Cerebellar cortex (tissue), 1 donor: ENCODE measurements at regions not wholly inside any gene's neighbourhood (a gene's known extent, or its start where the extent isn't known, plus 50 kb on each side); places are given as distances from the start of the nearest gene placed in this dataset.

Experiments used
- DNase-seq: peaks from one replicate; pipeline ENCODE4 v3.0.0-alpha.2; 2015; ENCODE audit warnings: low spot score

DNA sequence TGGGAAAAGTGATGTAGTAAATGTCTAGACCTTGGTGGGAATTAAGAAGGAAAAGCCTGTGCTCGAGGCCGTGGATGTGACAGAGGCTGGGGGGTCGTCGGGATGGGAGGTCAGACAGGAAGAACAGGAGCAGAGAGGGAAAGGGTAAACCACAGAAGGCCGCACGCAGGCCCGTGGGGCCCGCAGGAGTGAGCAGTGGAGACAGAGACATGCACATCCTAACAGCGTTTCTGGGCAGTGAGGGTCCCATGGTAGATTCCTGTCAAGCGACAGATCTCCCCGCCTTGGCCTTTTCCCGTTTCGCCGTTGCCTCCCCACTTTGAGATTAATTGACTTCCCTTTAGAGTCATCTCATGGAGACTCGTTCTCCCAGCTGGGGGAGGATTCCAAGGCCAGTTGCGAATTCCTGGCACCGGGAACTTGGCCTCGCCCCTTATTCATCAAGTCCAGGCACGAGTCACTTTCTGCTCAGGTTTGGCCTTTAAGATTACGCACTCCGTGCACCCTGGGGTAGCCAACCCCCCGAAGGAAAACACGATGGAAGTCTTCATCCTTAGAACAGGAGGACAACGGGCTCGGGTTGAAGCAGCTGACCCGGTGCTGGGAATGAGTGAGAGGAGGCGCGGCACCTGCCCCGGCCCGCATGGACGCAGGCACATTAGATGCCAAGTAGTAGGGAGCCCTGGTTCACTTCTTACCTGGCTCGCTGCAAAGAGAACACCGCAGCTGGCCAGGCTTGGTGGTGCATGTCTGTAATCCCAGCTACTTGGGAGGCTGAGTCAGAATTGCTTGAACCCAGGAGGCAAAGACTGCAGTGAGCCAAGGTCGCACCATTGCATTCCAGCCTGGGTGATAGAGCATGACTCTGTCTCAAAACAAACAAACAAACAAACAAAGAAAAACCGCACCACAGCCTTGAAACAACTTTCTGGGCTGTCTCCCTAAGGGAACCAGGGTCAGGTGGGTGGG, 315.2 kb upstream of the SHH start:
- no peak for DNase-seq

DNA sequence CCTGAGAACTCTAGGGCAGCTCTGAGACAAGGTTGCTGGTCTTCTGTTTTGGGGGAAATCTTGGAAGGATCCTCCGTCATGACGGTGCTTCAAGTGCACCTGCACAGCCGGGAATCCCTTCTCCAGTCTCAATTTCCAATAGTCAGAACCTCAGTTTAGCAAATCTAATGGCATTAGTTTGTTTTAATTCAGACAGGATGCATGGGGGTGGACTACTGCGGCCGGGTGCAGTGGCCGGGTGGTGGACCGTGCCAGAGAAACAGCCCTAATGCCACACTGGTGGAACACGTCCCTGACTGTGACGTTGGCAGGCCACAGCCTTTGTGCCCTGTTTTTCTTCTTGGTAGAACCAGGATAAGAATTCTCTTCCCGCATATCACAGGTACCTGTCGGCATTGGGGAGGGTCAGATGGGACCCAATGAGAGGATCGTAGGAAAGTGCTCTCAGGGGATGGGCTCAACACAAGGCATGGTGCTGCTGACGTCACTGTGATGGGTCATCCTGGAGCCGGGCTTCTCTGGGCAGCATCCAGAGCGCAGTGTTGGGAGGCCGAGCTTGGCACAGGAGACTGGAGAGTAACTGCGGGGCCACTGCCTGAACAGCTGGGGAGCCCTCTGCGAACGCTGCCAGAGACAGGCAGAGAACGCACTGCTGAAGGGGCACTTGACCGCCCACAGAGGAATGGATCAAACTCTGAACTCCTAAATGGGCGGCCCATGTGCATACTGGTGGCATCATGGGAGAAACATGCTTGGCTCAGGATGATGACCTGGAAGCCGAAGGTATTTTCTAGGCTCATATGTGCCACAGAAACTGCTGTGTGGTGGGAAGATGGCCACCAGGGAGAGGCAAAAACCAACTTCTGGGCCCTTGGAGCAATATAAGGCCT, 313.8 kb upstream of the SHH start:
- no peak for DNase-seq

DNA sequence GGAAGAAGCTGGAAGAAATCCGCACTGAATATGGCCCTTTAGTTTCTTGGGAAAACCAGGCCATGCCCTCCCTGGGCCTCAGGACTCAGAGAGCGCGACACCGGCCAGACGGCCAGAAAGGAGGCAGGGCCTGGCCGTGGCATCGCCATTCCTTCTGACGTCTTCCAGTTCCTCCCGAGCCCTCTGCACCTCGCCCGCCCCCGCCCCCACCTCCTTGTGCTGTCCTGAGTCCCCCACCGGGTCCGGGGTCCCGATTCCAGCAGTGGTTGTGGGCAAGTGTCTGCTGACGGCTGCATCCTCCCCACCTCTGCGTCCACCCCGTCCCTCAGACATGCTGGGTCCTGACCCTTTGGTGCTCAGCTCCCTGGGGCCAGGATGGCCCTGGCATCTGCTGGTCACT, 312.1 kb upstream of the SHH start:
- DNase-seq, result no peak

DNA sequence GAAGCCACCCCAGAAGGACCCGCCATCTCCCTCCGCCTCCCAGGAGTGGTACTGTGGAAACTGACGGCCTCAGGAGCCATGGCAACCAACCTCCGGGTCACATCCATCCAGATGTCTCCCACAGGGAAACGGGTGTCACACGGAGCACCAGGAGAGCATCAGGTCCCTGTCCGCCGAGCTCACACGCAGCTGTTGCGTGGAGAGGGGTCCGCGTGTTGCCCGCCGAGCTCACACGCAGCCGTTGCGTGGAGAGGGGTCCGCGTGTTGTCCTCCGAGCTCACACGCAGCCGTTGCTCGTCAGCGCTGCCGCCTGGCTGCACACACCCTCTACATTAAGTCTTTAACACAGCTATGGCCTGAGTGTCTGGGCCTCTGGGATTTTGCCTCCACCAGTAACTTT, 311.1 kb upstream of the SHH start:
- DNase-seq, result no peak

DNA sequence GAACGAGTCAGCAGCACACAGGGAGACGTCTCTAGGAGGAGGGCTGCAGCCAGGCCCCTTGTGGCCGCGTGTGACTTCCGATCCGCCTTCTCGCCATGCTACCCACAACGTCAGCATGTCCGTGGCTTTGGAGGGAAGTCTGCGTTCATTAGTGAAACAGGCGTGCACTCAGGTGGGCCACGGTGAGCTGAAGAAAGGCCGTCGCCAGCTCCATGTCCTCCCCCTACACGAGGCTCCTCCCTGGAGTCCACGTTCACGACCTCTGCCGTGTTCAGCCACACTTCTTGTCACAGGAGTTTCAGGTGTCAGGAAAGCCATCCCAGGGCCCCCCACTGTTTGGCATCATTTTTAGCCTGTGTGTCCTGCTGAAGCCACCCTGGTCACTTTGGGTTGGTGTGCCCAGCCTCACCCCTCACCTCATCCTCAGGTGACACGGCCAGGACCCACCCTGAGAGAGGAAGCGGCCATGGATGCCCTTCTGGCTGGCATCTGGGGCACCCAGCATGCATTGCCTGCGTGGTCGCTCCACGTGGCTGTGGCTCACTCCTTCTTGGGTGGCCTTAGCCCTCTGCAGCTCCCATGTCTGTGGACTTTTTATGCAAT, 310.6 kb upstream of the SHH start:
- DNase-seq, result no peak

DNA sequence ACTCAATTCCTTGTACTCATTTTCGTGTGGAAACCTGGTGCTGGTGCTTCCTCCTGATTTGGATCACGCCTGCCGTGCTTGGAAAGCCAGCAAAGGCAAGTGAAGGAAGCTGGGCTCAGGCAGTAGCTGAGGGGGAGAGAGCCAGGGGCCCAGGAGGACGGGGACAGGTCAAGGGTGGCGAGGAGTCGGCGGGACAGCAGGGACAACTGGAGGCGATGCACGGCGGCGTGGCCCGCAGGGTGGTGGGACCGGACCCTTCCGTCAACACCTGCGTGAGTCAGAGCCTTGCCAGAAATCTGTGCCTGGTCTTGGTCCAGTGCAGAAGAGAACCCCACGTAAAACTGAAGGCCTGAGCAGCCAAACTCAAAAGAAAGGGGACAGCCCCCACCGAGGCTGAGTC, 309.7 kb upstream of the SHH start:
- DNase-seq, result no peak

DNA sequence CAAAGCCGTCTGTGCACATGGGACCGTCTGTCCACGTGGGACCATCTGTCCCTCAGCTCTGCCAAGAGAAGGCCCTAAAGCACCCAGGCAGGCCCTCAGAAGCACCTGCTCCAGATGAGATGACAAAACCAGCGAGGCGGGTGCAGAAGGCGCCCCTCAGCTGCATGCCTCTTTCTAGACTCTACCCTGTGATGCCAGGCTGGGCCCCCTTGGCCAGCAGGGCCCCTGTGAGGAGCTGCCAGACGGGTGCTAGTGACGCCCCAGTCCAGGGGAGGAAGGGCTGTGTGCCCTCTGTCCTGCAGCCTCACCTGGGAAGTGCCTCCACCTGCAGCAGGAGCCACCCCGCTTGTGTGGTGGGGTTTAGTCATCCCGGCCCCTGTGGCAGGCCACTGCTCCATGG, 309.2 kb upstream of the SHH start:
- DNase-seq, result no peak

DNA sequence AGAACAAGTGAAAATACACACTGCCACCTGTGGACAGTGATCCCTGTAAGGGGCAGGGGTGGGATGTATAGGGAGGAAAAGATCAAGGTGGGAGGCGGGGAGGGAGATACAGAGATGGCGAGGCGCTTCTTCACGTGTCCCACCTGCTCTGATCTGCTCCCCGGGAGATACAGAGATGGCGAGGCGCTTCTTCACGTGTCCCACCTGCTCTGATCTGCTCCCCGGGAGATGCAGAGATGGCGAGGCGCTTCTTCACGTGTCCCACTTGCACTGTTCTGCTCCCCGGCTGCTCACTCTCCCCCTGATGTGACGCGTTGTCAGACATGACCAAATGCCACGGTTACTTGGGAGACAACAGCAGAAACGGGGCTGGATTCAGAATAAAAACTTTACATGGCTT, 308.3 kb upstream of the SHH start:
- no peak for DNase-seq

DNA sequence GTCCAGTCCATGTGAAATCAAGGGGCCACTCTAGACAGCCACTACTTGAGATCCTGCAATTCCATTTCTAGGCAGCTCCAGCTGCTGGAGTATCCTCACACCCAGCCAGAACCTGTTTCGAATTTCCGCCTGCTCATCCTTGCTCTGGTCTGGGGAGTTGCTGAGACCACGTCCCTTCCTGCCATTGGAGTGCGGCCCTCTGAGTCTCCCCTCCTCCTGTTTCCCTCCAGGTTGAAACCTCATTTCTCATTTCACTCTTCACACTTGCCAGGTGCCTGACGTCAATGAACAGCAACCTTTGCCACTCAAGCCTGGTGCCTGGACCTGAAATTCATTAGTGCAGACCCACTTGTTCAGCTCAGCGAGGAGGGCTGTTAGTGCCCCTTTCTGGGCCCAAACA, 307.5 kb upstream of the SHH start:
- DNase-seq, result no peak

DNA sequence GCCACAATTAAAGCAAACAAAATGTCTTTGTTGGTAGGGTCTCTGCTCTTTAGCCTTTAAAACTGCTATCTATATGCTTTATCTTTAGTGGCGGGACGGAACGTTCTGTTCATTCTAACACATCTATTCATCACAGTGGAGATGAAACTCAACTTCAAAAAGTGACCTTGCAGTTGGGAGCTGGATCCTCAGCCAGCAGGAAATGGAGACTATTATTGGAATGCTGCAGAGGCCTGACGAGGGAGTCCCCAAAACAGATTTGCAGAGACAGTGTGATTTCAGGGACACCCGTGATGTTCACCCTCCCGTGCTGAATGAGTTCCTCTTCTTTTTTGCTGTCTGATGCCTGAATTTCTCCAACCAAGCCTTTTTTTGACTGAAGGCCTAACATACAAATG, 306.0 kb upstream of the SHH start:
- no peak for DNase-seq

DNA sequence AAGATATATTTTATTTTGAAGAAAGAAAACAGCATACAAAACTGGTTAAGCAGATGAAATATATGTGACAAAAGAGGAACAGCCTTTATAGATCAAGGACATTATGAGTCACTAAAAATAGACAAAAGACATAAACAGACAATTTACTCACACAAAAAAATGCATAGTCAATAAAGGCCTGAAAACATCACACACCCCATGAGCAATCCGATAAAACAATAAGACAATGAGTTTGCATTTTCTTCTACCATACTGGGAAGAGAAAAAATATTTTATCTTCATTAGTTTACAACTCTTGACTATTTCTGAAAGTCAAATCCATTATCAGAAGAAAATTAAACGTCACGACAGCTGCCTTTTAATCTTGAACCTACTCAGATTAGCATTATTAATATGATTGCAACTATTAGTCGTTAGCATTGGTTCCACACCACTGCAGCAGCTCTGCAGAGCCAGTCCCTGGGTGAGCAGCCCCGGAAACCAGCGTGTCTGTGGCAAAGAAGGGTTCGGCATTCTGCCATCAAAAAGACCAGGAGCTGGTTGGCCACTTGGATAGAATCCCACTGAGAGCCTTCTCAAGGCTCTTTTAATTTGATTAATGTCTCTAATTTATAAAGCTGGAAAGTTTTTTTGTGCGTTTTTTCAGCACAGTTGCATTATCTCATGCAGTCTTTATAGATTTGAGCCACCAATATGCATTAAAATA, 305.4 kb upstream of the SHH start:
- DNase-seq, result no peak

DNA sequence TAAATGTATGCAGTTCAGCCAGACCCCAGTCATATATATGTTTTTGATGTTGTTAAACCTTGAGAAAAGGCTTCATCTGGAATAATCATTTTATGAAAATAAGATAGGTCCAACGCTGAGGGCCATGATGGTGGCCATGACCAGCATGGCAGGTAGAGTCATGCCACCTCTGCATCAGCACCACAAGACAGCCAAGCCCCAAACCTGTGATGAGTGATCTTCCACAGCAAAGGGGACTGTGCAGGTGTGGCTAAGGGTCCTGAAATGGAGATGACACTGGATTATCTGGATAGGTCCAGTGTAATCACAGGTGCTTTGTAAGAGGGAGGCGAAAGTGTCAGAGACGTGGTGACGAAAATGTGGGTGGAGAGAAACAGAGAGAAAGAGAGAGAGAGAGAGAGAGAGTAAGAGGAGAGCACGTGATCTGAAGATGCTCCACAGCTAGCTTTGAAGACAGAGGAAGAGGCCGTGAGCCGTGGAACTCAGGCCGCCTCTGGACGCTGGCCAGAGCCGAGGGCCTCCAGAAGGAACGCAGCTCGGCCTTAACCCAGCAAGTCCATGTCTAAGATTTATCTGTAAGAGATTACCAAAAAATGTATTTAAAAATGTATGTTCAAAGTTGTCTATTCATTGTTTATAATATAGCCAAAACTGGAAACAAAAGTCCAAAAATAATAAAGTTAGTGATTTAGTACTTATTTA, 304.4 kb upstream of the SHH start:
- no peak for DNase-seq

DNA sequence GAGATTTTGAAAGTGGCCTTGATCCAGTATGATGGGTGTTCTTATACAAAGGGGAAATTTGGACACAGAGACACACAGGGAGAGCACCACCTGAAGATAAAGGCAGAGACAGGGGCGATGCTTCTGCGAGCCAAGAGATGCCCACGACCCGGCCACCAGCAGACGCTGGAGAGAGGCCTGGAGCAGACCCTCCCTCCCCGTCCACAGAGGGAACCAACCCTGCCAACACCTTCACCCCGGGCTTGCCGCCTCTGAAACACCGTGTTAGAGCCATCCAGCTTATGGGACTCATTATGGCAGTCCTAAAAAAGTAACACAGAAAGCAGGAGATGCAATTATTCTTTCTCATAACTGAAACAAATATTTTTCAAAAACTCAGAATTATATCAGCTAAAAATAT, 303.3 kb upstream of the SHH start:
- no peak for DNase-seq

DNA sequence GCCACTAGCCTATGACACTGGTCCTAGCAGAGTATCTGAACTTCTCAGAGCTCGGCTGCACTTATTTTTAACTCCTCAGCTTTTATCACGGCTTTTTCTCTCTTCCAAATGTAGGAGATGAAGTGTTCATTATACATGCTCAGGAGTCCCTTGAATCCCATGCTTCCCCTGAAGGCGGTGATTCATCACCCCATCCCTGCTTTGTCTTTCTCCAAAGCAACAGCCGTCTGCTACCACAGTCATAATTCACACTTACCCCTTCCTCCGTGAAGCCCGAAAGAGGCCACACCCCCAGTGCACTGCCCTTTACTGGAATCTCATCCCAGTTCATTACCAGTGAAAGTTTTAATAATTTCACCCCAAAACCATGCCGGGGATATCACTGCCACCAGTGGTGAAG, 301.5 kb upstream of the SHH start:
- no peak for DNase-seq

DNA sequence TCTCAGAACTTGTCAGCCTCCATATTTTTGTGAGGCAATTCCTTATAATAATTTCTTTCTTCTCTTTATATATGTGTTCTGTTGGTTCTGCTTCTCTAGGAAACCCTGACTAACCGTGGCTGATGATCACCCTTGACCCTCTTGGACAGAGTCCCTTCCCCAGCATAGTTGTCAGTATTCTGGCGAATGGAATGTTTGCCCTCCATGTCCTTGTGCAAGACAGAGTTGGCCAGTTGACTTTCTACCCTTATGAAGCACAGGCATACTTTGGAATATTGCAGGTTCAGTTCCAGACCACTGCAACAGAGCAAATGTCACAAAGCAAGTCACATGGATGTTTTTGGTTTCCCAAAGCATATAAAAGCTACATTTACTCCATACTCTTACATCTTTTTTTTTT, 297.7 kb upstream of the SHH start:
- no peak for DNase-seq

DNA sequence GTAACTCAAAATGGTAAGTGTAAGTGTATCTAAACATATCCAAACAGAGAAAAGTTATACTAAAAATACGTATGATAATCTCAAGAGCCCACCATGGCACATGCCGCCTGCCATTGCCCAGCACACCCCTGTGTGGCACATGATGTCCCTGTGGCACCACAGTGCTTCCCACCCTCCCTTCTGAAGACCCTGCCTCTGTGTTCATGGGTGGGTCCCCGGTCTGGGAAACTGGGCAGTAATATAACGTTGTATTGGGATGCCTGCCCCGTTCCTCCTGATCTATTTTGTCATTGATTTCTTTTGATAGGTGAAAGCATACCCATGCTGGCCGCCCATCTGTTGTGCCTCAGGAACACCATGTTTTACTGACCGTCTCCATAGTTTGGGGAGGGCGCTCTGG, 296.8 kb upstream of the SHH start:
- no peak for DNase-seq

DNA sequence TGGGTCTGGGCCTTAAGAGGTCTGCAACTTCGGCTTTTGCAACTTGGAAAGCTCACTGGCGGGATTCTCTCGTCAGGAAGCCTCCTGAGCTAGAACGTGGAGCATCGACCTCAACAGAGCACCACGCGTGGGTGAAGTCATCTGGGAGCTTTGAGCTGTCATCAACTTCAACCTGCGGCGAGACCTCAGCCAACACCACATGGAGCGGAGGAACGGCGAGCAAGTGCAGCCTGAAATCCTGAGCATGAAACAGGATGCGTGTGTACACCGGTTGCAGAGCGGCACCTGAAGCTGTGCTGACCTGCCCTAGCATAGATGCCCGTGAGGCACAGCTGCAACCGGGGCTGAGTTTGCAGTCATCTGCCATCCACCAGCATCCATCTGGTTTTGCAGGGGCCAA, 295.7 kb upstream of the SHH start:
- no peak for DNase-seq

DNA sequence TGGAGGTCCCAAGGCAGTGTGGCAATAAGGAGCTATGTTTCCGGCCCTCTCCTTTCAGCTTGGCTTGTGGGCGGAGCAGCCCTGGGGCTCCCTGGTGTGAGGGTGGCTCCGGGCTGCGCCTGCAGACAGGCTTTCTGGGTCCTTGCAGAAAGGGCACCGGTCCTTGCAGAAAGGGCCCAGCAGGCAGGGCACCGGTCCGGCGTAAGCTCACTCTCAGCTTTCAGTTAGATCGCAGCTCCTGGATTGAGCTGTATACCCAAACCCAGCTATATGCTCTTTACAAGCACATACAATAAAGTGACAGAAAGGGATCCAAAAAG, 293.8 kb upstream of the SHH start:
- no peak for DNase-seq

DNA sequence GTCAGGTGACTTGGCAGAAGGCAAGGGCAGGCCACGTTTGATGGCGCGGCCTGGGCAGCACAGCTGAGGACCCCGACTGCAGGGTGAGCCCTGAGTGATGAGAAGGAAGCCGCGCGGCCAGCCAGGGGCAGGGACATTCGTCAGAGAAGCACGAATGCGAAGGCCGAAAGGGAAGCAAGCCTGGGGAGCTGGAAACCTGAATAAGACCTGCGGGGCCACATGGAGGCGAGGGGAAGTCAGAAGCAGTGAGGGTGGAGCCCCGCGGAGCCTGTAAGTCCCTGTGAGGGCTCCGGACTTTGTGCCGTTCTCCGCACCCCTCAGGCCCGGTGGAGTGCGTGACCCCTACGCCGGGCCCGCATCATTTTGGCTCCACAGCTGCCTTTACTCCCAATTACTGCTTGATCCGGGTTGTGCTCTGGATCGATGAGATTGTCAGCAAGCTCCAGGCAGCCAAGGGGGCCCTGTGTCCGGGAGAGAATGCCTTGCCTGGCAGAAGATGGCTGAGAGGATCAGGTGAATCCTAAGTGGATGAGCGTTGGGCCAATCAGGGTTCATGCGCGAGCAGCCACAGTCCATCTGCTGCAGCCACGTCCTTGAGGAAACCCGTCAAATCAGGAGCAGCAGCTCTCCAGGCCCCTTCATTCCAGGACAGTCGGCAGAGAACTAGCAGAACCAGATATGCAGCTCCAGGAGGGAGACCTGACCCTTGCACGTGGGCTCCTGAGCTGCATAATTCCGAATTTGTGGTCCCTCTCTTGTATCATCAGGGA, 293.3 kb upstream of the SHH start:
- DNase-seq, result no peak

DNA sequence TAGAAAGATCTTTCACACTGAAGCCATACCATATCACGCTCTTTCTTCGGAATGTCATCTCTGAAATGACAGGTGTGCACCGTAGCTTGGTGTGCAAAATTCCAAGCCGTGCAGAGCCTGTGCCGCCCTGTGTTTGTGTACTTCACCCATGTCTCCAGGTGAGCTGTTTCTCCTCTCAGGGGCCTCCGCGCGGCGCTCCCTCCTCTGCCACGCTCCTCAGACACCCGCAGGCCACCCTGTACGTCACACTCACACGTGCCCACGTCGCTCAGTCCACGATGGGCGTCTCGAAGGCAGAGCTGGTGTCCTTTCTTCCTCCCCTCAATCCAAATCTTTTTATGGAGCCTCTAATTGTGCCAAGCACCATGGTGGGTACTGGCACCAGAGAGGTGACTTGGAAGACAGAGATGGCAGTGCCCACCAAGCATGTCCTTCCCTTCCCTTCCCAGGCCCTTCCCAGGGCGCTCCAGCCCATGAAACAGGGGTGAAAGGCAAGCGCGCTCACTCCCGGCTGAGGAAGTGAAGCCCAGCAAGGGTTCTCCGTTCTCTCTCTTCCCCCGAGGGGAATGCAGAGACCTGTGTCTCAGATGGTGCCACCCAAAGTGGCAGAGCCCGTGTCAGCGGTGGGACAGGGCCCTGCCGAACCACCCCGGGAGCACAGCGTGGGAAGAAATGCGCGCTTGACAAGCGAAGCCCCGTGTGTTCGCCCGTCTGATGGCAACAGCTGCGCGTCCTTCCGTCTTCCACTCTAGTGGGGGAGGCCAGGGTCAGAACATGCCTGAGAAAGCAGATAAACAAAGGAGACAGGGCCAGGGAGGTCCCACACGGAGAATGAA, 292.5 kb upstream of the SHH start:
- no peak for DNase-seq
